ENCODE measurements at regions not wholly inside any gene's neighbourhood (a gene's known extent, or its start where the extent isn't known, plus 50 kb on each side); places are given as distances from the start of the nearest gene placed in this dataset.
A peak's percentile ranks its signal among the peaks of the same experiment; 100 is the strongest.

GRCh38 chr3:164393171-164393570, 685.1 kb downstream of the SI start:
- DNase-seq (no peak), ATAC-seq (no peak)
- no peak overlapping the region for H3K27ac ChIP-seq
- peaks cover 7% of the 10 kb centered on the region for H3K4me1 ChIP-seq
- no peaks in the 10 kb centered on the region for H3K9me3 ChIP-seq
- no peaks in the 10 kb centered on the region for H3K36me3 ChIP-seq (replicated peaks in 1 of 2; ENCODE audit: insufficient read depth in 1 of 2, low read depth in 2 of 2)
- H3K27me3 ChIP-seq = no peaks in the 10 kb centered on the region
- WGBS, 2 donors = 20 to 27% methylated on average over 1 of the region's 1 CpG
- intact Hi-C loops (cut with DNase I) = no loop called here
- TF ChIP-seq POLR2A (IDR thresholded peaks at IDR 0.05) = no peak
- no peak for TF ChIP-seq CTCF (IDR thresholded peaks at IDR 0.05)
- no peak overlapping the region for H3K4me3 ChIP-seq

GRCh38 chr3:164390046-164390445, 688.2 kb downstream of the SI start:
- Histone ChIP-seq H3K36me3 (replicated peaks in 1 of 2; ENCODE audit: insufficient read depth in 1 of 2, low read depth in 2 of 2) (no peaks in the 10 kb centered on the region), H3K27ac (no peak overlapping the region), H3K9me3 (no peaks in the 10 kb centered on the region), H3K27me3 (no peaks in the 10 kb centered on the region), H3K4me3 (no peak overlapping the region), H3K4me1 (peaks cover 7% of the 10 kb centered on the region)
- intact Hi-C loops (cut with DNase I) = no loop called here
- TF ChIP-seq CTCF (IDR thresholded peaks at IDR 0.05) (peak in 1 of 7 experiments; percentile 10), POLR2A (IDR thresholded peaks at IDR 0.05) (no peak)
- ATAC-seq (no peak), DNase-seq (no peak)

GRCh38 chr3:164387236-164387635, 691.1 kb downstream of the SI start:
- TF ChIP-seq POLR2A (IDR thresholded peaks at IDR 0.05) (no peak), CTCF (IDR thresholded peaks at IDR 0.05) (no peak)
- intact Hi-C loops (cut with DNase I) = no loop called here
- Histone ChIP-seq H3K27ac (no peak overlapping the region), H3K27me3 (no peaks in the 10 kb centered on the region), H3K36me3 (replicated peaks in 1 of 2; ENCODE audit: insufficient read depth in 1 of 2, low read depth in 2 of 2) (no peaks in the 10 kb centered on the region), H3K4me1 (peaks cover 7% of the 10 kb centered on the region), H3K4me3 (no peak overlapping the region), H3K9me3 (no peaks in the 10 kb centered on the region)
- DNase-seq = no peak
- no peak for ATAC-seq
- WGBS, 2 donors = 88 to 95% methylated on average over 1 of the region's 1 CpG

- Histone ChIP-seq H3K4me1 (no peaks in the 10 kb centered on the region), H3K27ac (no peak overlapping the region), H3K9me3 (no peaks in the 10 kb centered on the region), H3K27me3 (no peaks in the 10 kb centered on the region), H3K36me3 (replicated peaks in 1 of 2; ENCODE audit: insufficient read depth in 1 of 2, low read depth in 2 of 2) (no peaks in the 10 kb centered on the region), H3K4me3 (no peak overlapping the region)
- ATAC-seq (no peak), DNase-seq (no peak)
- WGBS, 2 donors = 85 to 88% methylated on average over 3 of the region's 3 CpGs
- intact Hi-C loops (cut with DNase I) = no loop called here
- no peak for TF ChIP-seq POLR2A (IDR thresholded peaks at IDR 0.05)
- no peak for TF ChIP-seq CTCF (IDR thresholded peaks at IDR 0.05)
Measured at GRCh38 chr3:164380156-164380555, 698.1 kb downstream of the SI start.

- no peak overlapping the region for H3K27ac ChIP-seq
- no peak overlapping the region for H3K4me3 ChIP-seq
- TF ChIP-seq CTCF (IDR thresholded peaks at IDR 0.05) = no peak
- no peak for TF ChIP-seq POLR2A (IDR thresholded peaks at IDR 0.05)
- ATAC-seq = no peak
- 66 to 81% methylated on average over 2 of the region's 2 CpGs for WGBS, 2 donors
- no peak for DNase-seq
- H3K4me1 ChIP-seq = no peaks in the 10 kb centered on the region
- no peaks in the 10 kb centered on the region for H3K9me3 ChIP-seq
- intact Hi-C loops (cut with DNase I) = no loop called here
- H3K36me3 ChIP-seq (replicated peaks in 1 of 2; ENCODE audit: insufficient read depth in 1 of 2, low read depth in 2 of 2) = no peaks in the 10 kb centered on the region
- H3K27me3 ChIP-seq = no peaks in the 10 kb centered on the region
Measured at GRCh38 chr3:164377466-164377865, 700.8 kb downstream of the SI start.
